ENCODE measurements at regions not wholly inside any gene's neighbourhood (a gene's known extent, or its start where the extent isn't known, plus 50 kb on each side); places are given as distances from the start of the nearest gene placed in this dataset.
"Not testable (repeated sequence)": the region's sequence is repeated elsewhere in the genome, so short reads cannot be mapped to it uniquely, and the experiment has no call there.

DNA sequence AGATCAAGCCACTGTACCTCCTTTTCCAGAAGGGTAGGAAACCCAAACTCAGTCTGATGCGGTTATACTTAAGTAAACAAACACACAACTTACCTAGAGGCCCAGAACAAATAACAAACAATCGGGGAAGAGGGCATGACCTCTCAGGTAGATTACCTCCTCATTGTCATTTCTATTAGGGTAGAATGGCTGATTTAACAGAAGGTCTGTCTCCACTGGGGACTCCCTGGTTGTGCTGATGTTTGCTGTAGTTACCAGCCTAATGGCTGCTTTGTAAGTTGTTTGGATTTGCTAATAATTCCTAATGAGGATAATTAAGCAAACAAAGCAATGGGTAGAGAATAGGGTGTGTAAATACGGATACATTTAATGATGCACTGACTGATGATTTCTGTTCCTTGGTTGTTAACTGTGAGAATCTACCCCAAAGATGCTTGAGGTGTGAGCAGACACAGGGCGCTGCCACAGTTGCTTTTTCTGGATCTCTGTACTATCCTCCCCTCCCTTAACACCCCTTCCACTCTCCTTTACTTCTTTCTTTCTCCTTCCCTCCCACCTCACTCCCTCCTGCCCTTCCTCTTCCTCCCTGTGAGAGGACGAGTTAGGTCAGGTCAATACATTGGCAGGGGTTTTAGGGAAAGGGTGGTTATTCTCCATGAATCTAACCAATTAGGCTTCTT lies 332.0 kb upstream of the FZD8 start:
- H3K4me3 ChIP-seq (ENCODE audit: low read length); DNase-seq (ENCODE audit: low read depth, low spot score): not testable (repeated sequence)

DNA sequence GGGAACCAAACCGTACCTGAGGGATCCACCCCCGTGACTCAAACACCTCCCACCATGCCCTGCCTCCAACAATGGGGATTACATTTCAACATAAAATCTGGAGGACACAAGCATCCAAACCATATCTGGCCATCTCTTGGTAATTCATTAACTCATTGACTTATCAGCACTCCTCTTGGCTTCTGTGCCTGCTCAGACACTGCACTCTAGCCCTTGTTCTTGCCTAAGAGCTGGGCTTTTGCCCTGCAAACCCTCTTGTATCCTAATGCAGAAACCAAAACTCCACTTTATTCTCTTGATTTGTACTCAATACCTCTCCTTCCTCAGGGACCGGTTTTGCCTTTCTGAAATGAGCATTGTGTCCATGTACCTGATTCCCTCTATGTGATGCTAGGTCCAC lies 330.2 kb upstream of the FZD8 start:
- DNase-seq (ENCODE audit: low read depth, low spot score), result no peak
- H3K4me3 ChIP-seq (ENCODE audit: low read length), result no peak overlapping the region

DNA sequence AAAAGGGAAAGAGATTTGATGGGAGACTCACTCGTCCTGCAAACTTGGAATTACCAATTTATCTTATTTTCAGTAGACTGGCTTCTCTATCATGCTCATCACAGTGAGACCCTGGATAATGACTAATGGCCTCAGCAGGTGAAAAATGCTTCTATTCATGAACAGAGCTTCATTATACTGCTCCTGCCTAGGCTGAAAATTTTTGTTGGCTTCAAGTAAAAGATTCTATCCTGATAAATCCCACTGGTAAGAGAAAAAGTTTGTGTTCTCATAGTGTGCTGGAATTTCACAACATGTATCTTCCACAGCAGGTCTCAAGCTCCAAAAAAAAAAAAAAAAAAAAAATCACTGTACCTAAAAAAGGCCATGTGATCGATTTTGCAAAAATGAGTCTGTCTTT lies 329.3 kb upstream of the FZD8 start:
- no peak overlapping the region for H3K4me3 ChIP-seq (ENCODE audit: low read length)
- DNase-seq (ENCODE audit: low read depth, low spot score), result no peak

DNA sequence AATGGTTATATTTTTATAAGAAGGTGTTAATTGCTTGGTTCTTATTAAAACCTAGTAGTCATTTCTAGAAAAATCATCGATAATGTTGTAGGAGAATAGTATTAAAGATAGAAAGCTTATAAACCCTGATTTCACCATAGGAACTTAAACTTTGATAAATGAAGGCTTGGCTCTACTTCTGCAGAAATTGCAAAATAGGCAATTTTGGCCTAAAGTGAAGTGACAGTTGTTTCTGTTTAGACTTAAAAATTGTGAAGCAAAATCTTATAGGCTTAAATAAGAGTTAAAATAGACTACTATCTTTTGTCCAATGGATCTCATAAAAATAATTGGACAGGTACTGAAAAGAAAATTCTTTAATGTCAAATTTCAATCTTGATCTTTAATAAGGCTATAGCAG lies 321.6 kb upstream of the FZD8 start:
- DNase-seq (ENCODE audit: low read depth, low spot score), result no peak
- H3K4me3 ChIP-seq (ENCODE audit: low read length), result no peak overlapping the region

DNA sequence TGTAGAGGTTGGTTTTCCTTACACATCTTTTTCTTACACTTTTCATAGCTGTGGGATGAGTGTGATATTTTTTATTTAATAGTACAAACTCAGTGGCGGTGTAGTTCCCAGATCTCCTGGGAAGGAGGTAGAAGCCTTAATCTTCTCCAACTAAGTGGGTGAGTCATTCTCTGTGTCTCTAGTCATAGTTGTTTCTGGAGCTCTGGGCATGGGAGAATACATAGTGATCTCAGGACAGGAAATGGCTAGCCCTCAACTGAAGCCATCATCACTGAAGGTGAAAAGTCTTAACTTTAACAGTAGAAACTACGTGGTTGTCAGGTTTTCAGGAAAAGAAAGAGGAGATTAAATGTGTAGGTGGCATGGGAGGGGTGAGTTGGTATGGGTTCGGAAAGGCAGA lies 319.4 kb upstream of the FZD8 start:
- DNase-seq (ENCODE audit: low read depth, low spot score), result no peak

DNA sequence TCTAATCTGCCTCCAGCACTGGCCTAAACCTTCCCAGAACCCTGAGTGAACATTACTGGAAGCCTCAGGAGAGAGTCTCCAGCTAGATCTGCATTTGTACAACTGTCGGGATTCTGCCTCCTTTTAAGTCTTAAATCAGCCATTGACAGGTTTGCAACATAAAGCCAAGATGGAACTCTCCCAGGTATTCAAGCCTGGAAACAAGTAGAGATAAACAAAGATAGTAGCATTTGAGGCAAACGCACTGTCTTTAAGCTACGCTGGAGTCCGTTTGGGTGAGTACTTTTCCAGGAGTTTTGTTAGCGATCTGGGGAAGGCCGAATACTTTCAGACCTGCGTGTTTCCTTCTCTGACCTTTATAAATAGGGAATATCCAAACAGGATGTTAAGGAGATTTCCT lies 317.2 kb upstream of the FZD8 start:
- no peak for DNase-seq (ENCODE audit: low read depth, low spot score)
- no peak overlapping the region for H3K4me3 ChIP-seq (ENCODE audit: low read length)

More for the DNA sequence above, 319.4 kb upstream of the FZD8 start:
- H3K4me3 ChIP-seq (ENCODE audit: low read length), result no peak overlapping the region

DNA sequence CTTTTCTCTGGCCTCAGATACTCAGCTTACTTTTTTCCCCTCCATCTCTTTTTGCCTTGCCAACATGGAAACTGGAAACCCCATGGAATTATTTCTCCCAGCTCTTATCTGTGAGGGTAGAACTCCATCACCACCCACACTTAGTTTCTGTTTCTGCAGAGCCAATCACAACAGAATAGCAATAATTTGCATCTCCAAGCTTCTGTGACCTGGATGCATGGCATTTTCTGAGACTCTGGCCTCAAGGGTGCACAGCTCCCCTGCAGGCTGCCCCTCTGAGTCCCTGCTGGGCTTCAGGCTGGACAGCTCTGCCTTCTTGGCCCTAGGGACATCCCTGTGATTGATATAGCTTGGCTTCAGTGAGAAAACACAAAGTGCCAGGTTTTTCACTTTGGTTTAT lies 316.5 kb upstream of the FZD8 start:
- DNase-seq (ENCODE audit: low read depth, low spot score); H3K4me3 ChIP-seq (ENCODE audit: low read length): not testable (repeated sequence)

DNA sequence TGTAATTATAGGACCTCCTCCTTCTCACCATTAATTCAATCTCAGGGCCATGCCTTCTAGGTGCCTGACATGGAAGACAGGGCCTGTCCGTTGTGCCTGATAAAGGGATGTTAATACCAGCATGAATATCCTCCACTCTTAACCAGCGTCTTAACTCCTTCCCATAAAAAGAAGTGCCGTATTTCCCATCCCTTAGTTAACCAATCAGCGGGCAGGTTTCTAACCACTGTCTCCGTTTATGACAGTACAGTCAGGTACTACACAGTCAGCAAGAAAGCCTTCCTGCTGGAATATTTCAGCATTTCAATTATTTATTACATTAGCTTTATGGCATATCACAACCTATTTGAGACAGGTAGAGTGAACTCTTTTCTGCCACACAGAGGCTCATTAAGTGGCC lies 308.6 kb upstream of the FZD8 start:
- no peak for DNase-seq (ENCODE audit: low read depth, low spot score)
- H3K4me3 ChIP-seq (ENCODE audit: low read length), result no peak overlapping the region

DNA sequence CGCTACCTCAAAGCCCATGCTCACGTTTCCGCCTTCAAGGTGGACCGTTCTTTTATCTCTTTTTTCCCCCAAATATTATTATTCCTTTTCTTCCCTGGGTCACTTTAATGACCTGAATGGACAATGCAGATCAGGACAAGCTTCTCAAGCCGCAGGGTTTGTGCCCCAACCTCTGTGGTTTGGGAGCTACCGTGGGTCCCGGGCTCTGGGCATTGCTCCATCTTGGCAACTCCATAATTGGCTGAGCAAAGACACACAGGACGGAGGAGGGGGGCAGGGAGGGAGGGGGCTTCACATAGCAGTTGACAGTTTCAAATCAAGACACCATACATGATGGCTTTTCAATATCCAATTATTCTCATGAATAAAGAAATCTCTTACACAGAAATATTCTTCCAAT lies 308.1 kb upstream of the FZD8 start:
- DNase-seq (ENCODE audit: low read depth, low spot score), result no peak
- no peak overlapping the region for H3K4me3 ChIP-seq (ENCODE audit: low read length)

DNA sequence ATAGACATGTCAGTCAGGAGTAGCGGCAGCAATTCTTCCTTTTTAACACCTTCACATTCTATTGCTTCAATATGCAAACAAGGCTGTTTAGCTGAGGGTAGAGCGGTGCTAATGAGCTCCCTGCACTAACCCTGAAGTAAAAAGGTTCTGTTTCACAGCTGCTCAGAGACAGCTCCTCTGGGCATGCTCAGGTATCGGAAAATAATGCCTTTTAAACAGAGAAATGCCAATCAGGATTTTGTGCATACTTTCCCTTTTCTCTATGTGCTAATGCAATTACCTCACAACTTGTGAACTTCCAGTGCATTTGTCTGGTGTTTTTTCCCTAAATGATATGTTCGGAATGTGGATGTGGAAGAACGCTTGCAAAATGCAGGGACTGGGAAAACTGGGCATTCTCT lies 307.7 kb upstream of the FZD8 start:
- no peak overlapping the region for H3K4me3 ChIP-seq (ENCODE audit: low read length)
- no peak for DNase-seq (ENCODE audit: low read depth, low spot score)

DNA sequence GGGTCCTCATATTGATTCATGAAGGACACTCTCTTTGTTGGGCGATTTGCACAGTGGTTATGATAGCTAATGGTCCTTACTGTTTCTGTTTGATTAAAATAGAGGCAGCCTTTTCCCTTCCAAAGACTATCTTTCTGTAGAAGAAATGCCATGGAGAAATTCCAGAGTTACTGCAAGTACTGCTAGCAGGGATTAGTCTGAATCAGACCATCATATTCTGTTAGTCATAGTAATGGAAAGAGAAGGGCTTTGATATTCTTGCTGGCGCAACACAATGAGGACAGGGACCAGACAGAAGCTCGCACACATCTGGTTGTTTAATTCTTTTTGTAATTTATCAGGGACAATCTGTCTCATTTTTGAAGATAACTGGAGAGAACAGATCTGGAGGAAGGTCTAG lies 304.5 kb upstream of the FZD8 start:
- H3K4me3 ChIP-seq (ENCODE audit: low read length), result no peak overlapping the region
- DNase-seq (ENCODE audit: low read depth, low spot score), result no peak

DNA sequence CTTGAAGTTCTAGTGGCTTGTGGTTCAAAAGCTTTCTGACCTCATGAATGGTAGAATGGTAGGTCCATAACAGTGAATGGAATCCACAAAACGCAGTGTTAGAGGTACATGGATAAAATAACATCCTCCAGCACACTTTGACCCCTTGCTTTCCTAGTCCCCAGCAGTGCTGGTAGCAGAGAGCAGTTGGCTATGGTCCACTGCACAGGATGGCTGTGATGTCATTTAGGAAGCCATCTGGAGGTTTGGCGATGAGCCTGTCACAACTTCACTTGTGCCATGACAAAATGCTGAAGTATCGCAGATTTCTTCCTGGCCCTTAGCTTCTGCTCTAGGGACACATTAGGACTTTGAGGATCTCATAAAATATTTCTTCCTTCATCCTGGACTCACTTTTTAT lies 300.0 kb upstream of the FZD8 start:
- no peak overlapping the region for H3K4me3 ChIP-seq (ENCODE audit: low read length)
- DNase-seq (ENCODE audit: low read depth, low spot score), result no peak

DNA sequence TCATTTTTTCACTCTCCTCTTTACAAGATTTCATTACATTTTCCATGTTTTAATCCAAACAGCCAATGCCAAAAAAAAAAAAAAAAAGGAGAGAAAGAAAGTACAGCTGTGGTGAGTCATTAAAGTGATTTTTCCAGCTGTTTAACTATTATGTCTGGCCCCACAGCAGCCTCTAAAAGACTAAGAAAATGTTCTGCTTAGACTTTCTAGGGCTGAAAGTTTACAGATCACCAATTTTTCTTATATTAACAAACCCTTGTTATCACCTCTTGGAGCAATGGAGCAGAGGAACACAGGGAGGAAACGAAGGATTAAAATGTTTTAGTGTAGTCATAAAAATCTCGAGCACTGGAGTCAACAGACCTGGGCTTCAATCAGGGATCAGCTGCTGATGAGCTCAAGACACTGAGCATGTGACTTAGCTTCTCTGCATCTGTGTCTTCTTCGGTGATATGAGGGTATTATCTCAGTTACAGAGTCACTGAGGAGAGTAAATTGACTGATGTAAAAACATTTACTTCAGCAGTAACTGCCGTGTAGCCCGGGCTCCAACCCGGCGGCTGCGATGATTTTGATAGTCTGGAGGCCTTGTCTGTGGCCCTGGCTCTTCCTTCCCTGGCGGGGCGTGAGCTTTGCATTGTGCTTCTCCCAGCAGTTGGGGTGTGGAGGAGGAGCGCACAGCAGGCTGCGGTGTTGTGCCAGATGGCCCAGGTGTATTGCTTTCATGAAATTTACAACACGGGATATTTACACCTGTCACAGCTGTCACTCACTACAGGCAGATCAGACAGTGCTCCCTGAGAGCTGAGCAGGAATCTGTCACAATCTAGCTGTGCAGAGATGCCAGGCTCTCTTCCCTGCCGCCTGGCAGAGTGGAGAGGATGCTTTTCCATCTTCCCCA lies 298.3 kb upstream of the FZD8 start:
- no peak for DNase-seq (ENCODE audit: low read depth, low spot score)
- no peak overlapping the region for H3K4me3 ChIP-seq (ENCODE audit: low read length)

DNA sequence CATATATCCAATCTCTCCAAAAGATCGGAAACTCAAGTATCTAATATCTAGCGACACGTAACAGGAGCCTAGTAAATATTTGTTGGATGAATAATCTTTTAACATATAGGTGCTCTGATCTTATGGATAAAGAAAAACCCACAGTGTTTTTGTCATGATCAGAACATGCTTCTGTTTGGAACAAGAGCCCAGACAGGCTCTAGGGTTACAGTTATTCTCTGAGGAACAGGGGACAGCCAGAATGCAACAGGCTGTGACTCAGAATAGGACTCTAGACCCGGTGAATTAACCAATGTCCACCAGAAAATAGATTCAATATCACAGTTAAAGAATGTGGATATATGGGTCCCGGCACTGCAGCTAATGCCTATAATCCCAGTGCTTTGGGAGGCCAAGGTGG lies 296.1 kb upstream of the FZD8 start:
- H3K4me3 ChIP-seq (ENCODE audit: low read length), result no peak overlapping the region
- no peak for DNase-seq (ENCODE audit: low read depth, low spot score)

DNA sequence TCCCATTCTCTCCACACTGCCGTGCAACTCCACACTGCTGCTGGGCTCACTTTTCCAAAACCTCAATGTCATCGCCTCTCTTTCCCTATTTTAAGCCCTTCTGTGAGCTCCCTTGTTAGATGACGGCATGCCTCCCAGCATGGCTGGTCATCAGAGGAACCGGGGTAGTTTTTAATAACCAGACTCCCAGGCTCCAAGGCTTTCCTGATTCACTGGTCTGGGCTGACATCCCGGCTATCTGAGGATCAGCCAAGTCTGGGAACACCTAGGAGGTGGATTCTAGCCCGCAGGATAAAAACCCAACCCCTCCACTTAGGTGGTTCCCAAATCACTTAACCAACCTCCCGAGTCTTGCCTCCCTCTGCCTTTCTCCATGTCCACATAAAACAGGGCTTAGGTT lies 295.4 kb upstream of the FZD8 start:
- no peak overlapping the region for H3K4me3 ChIP-seq (ENCODE audit: low read length)
- no peak for DNase-seq (ENCODE audit: low read depth, low spot score)

DNA sequence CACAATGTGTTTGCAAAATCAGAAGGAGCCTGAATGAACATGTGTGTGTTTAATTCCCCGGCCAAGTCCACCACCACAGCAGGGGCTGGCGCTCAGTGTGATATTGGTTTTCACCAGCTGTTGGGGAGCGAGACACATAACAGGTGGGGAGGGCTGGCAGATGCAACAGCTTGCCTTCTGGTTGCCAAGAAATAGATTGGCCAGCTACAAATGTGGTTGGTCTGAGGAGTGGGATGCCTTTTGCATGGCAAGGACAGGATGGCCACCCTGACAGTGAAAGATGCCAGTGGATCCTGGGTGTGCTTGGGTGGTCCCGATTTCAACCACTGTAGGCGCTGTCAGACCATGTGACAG lies 292.5 kb upstream of the FZD8 start:
- no peak for DNase-seq (ENCODE audit: low read depth, low spot score)
- H3K4me3 ChIP-seq (ENCODE audit: low read length), result no peak overlapping the region

DNA sequence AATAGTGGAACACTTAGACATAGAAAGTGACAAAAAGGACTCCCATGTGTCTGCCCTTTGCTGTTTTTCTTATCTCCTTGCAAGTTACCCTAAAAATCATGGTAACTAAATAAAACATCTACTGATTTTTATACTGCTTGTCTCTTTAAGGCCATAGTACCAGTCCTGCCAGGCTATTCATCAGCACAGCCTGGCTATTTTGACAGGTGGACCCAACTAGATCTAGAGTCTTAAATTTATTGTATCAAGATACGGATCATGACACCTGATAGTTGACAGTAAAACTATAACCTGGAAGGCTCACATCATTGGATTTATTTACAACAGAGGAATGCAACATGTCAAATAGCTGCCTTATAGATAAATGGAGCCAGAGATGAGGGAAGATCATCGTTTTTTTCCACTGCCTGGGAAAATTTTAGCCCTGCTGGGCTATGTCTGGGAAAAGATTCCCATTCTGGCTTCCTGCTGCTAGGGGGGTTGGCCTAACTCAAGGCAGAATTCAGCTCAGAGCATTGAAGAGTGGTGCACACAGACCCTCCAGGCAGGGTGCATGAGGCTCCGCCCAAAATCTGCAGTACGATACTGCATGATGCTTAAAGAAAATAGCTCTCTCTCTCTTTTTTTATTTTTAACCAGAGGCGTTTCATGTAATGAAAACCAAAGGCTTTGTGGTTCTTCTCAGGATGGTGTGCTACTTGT lies 292.0 kb upstream of the FZD8 start:
- DNase-seq (ENCODE audit: low read depth, low spot score), result peak; percentile 29
- H3K4me3 ChIP-seq (ENCODE audit: low read length), result no peak overlapping the region

DNA sequence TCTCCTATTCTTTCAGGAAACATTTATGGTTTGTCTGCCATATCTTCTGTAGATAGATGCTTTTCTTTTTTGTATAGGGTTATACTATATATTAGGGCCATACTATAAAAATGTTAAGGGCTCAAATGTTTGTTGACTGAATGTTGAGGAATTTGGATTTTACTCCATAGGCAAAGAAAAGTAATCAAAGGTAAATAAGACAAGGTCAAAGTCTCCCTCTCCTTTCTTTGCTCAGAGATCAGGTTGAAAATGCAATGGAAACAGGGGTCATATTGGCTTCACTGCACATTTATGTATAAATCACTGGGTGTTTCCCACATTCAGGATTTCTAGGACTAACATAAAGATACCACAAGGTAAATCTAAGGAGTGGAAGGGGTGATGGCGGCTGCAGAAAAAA lies 291.4 kb upstream of the FZD8 start:
- DNase-seq (ENCODE audit: low read depth, low spot score), result no peak

DNA sequence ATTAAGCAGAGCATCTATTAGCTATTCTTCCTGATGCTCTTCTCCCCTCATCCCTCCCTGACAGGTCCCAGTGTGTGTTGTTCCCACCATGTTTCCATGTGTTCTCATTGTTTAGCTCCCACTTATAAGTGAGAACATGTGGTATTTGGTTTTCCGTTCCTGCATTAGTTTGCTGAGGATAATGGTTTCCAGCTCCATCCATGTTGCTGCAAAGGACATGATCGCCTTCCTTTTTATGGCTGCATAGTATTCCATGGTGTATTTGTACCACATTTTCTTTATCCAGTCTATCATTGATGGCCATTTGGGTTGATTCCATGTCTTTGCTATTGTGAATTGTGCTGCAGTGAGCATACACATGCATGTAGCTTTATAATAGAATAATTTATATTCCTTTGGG lies 287.9 kb upstream of the FZD8 start:
- DNase-seq (ENCODE audit: low read depth, low spot score); H3K4me3 ChIP-seq (ENCODE audit: low read length): not testable (repeated sequence)

More for the DNA sequence above, 291.4 kb upstream of the FZD8 start:
- H3K4me3 ChIP-seq (ENCODE audit: low read length), result no peak overlapping the region

DNA sequence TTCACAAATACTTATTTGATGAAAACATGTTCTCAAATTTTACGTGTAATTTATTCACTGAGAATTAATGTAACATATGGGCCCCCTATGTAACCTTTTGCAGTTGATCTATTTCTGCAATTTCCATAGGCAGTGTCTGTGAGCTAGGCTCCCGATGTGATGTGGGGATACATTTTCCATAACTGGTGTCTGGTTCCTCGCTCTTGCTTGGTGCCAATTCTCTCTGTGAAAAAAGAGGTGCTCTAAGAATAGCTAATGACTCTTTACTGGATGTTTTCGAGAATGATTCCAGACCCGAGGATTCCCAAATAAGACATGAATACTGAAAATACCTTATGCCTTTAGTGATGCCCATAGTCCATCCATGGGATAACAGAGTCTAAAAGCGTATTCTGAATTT lies 286.7 kb upstream of the FZD8 start:
- DNase-seq (ENCODE audit: low read depth, low spot score), result no peak
- no peak overlapping the region for H3K4me3 ChIP-seq (ENCODE audit: low read length)

All from Jurkat, Clone E6-1 (cell line).